PC-3 (cell line): ENCODE measurements at regions not wholly inside any gene's neighbourhood (a gene's known extent, or its start where the extent isn't known, plus 50 kb on each side); places are given as distances from the start of the nearest gene placed in this dataset.

Experiments
- ATAC-seq: fragments of 200-7000 bp; cut with Tn5 transposase; 2 replicates; pipeline ENCODE4 v1.9.1; 2020; ENCODE audit warnings: mild to moderate bottlenecking, moderate library complexity
- BruUV-seq: library from RNA; stranded (reverse); fragments of 400-500 nt; replicated peaks from 2 replicates; lab custom pipeline; 2021; lab: Mats Ljungman, UMichigan
- CTCF ChIA-PET: fragments of 300-600 bp; sonication (Branson Sonifier 250); formaldehyde crosslinking; loops from one replicate; lab custom pipeline; 2022; ENCODE audit warnings: antibody characterized with exemption; lab: Charles Lee
- POLR2A ChIA-PET: fragments of 300-600 bp; sonication (Branson Sonifier 250); formaldehyde crosslinking; loops from one replicate; lab custom pipeline; 2022; ENCODE audit warnings: antibody characterized with exemption; ENCODE audit not compliant: unreplicated experiment; lab: Charles Lee
- DNase-seq: peaks from one replicate; pipeline ENCODE4 v3.0.0-alpha.2; 2015
- H2AFZ ChIP-seq: fragments of 300-600 bp; sonication (generic); 2 replicates; pipeline ENCODE4 v1.6.0; 2016; ENCODE audit warnings: antibody characterized with exemption, low read length
- H3F3A ChIP-seq: fragments of 300-600 bp; sonication (generic); one replicate; pipeline ENCODE4 v1.6.0; 2017; ENCODE audit warnings: antibody characterized with exemption, low read length, control low read depth, mild to moderate bottlenecking; ENCODE audit not compliant: unreplicated experiment
- H3K27ac ChIP-seq: fragments of 300-600 bp; sonication (generic); 2 replicates; pipeline ENCODE4 v1.5.1; 2016; ENCODE audit warnings: mild to moderate bottlenecking, low read length
- H3K27me3 ChIP-seq: fragments of 300-600 bp; sonication (generic); 2 replicates; pipeline ENCODE4 v1.6.1; 2016; ENCODE audit warnings: low read length, mixed read lengths
- H3K36me3 ChIP-seq: fragments of 300-600 bp; sonication (generic); 2 replicates; pipeline ENCODE4 v1.6.1; 2016; ENCODE audit warnings: low read depth, mixed run types, low read length, mixed read lengths
- H3K4me1 ChIP-seq: fragments of 300-600 bp; sonication (generic); 2 replicates; pipeline ENCODE4 v1.5.1; 2016; ENCODE audit warnings: low read length; ENCODE audit not compliant: insufficient read depth
- H3K4me2 ChIP-seq: fragments of 300-600 bp; sonication (generic); 2 replicates; pipeline ENCODE4 v1.6.0; 2016; ENCODE audit warnings: low read length
- H3K4me3 ChIP-seq: fragments of 300-600 bp; sonication (generic); 2 replicates; pipeline ENCODE4 v1.5.1; 2016; ENCODE audit warnings: mild to moderate bottlenecking, low read length, mixed read lengths
- H3K79me2 ChIP-seq: fragments of 300-600 bp; sonication (generic); 2 replicates; pipeline ENCODE4 v1.6.1; 2017; ENCODE audit warnings: low read length, mixed read lengths
- H3K9ac ChIP-seq: fragments of 300-600 bp; sonication (generic); 2 replicates; pipeline ENCODE4 v1.6.0; 2016; ENCODE audit warnings: mild to moderate bottlenecking, low read length
- H3K9me2 ChIP-seq: fragments of 300-600 bp; sonication (generic); replicated peaks from 2 replicates; pipeline ENCODE4 v1.6.1; 2016; ENCODE audit warnings: mixed run types, low read length, mixed read lengths
- H3K9me3 ChIP-seq: fragments of 300-600 bp; sonication (generic); 2 replicates; pipeline ENCODE4 v1.6.1; 2016; ENCODE audit warnings: low read length, mixed read lengths
- H4K20me1 ChIP-seq: fragments of 300-600 bp; sonication (generic); 2 replicates; pipeline ENCODE4 v1.6.1; 2016; ENCODE audit warnings: low read length, mixed read lengths
- CTCF ChIP-seq: fragments of 300-600 bp; sonication (generic); conservative IDR thresholded peaks from 2 replicates; pipeline ENCODE4 v1.5.1; 2017; ENCODE audit warnings: antibody characterized with exemption, low read depth, mild to moderate bottlenecking, low read length
- EZH2 ChIP-seq: fragments of 300-600 bp; sonication (generic); IDR thresholded peaks from one replicate; pipeline ENCODE4 v1.6.1; 2017; ENCODE audit warnings: antibody characterized with exemption, mild to moderate bottlenecking, low read length; ENCODE audit not compliant: unreplicated experiment
- EZH2phosphoT487 ChIP-seq: fragments of 300-600 bp; sonication (generic); IDR thresholded peaks from 2 replicates; pipeline ENCODE4 v1.6.1; 2018; ENCODE audit warnings: mild to moderate bottlenecking, antibody characterized with exemption, low read length, borderline replicate concordance
- intact Hi-C: fragments of 100-400 bp; cut with micrococcal nuclease; formaldehyde crosslinking; loops from 2 replicates; pipeline ENCODE4 v1.9.0; 2023

- POLR2A ChIA-PET: no interaction called here
- Histone ChIP-seq H3K9me3 (no peaks in the 10 kb centered on the region), H4K20me1 (no peaks in the 10 kb centered on the region), H3K9ac (no peak overlapping the region), H3K4me3 (no peak overlapping the region), H3F3A (no peaks in the 10 kb centered on the region), H2AFZ (no peak overlapping the region), H3K4me2 (no peak overlapping the region), H3K36me3 (no peaks in the 10 kb centered on the region), H3K4me1 (no peaks in the 10 kb centered on the region), H3K27ac (no peak overlapping the region), H3K27me3 (no peaks in the 10 kb centered on the region), H3K9me2 (no peaks in the 10 kb centered on the region), H3K79me2 (no peaks in the 10 kb centered on the region)
- TF ChIP-seq EZH2 (no peak), EZH2phosphoT487 (no peak), CTCF (no peak)
- intact Hi-C loops: no loop called here
- no peak for DNase-seq
- ATAC-seq: no peak
- CTCF ChIA-PET: no interaction called here
- BruUV-seq: no TSS peak
These were observed 1044.2 kb downstream of the PLOD2 start for GRCh38 chr3:145116769-145117168.

- H3K4me2 ChIP-seq: no peak overlapping the region
- DNase-seq (no peak), ATAC-seq (no peak)
- intact Hi-C loops: no loop called here
- no peaks in the 10 kb centered on the region for H3K27me3 ChIP-seq
- no peaks in the 10 kb centered on the region for H3K79me2 ChIP-seq
- no peaks in the 10 kb centered on the region for H4K20me1 ChIP-seq
- no peak overlapping the region for H2AFZ ChIP-seq
- no peak overlapping the region for H3K4me3 ChIP-seq
- H3K36me3 ChIP-seq: no peaks in the 10 kb centered on the region
- H3F3A ChIP-seq: no peaks in the 10 kb centered on the region
- no peaks in the 10 kb centered on the region for H3K9me3 ChIP-seq
- no peak overlapping the region for H3K27ac ChIP-seq
- CTCF ChIA-PET: no interaction called here
- no peaks in the 10 kb centered on the region for H3K4me1 ChIP-seq
- POLR2A ChIA-PET: no interaction called here
- no peaks in the 10 kb centered on the region for H3K9me2 ChIP-seq
- H3K9ac ChIP-seq: no peak overlapping the region
- no TSS peak for BruUV-seq
- TF ChIP-seq EZH2phosphoT487 (no peak), EZH2 (no peak)
These were observed 1042.7 kb downstream of the PLOD2 start for GRCh38 chr3:145118303-145118702.

- BruUV-seq: no TSS peak
- Histone ChIP-seq H3K4me3 (no peak overlapping the region), H3F3A (no peaks in the 10 kb centered on the region), H3K9ac (no peak overlapping the region), H2AFZ (no peak overlapping the region), H3K27me3 (no peaks in the 10 kb centered on the region), H3K79me2 (no peaks in the 10 kb centered on the region), H3K4me1 (no peaks in the 10 kb centered on the region), H3K9me3 (no peaks in the 10 kb centered on the region), H4K20me1 (no peaks in the 10 kb centered on the region), H3K9me2 (no peaks in the 10 kb centered on the region), H3K36me3 (no peaks in the 10 kb centered on the region), H3K27ac (no peak overlapping the region), H3K4me2 (no peak overlapping the region)
- POLR2A ChIA-PET: no interaction called here
- intact Hi-C loops: no loop called here
- TF ChIP-seq CTCF (no peak), EZH2phosphoT487 (no peak), EZH2 (no peak)
- CTCF ChIA-PET: no interaction called here
- ATAC-seq (peak; percentile 57), DNase-seq (peak; percentile 23)
These were observed 1035.9 kb downstream of the PLOD2 start for GRCh38 chr3:145124900-145125678.
